ENCODE measurements at regions not wholly inside any gene's neighbourhood (a gene's known extent, or its start where the extent isn't known, plus 50 kb on each side); places are given as distances from the start of the nearest gene placed in this dataset.
"Not testable (repeated sequence)": the region's sequence is repeated elsewhere in the genome, so short reads cannot be mapped to it uniquely, and the experiment has no call there.

- not testable (repeated sequence) for DNase-seq
These were observed 85.1 kb upstream of the MAP4 start for GRCh38 chr3:48101301-48101650.

- DNase-seq = no peak
These were observed 76.1 kb upstream of the MAP4 start for GRCh38 chr3:48092270-48092669.

- no peak for DNase-seq
These were observed 74.1 kb upstream of the MAP4 start for GRCh38 chr3:48090166-48090939.

- peak; percentile 93 to 94 for DNase-seq
These were observed 72.7 kb upstream of the MAP4 start for GRCh38 chr3:48088749-48089466.

- peak; percentile 5 to 6 for DNase-seq
These were observed 72.0 kb upstream of the MAP4 start for GRCh38 chr3:48088056-48088748.

- DNase-seq = no peak
These were observed 70.5 kb upstream of the MAP4 start for GRCh38 chr3:48086705-48087104.

GRCh38 chr3:48084929-48085328 lies 68.7 kb upstream of the MAP4 start:
- no peak for DNase-seq

- DNase-seq = no peak
These were observed 68.0 kb upstream of the MAP4 start for GRCh38 chr3:48084170-48084569.

- DNase-seq = no peak
These were observed 66.5 kb upstream of the MAP4 start for GRCh38 chr3:48082580-48083184.

GRCh38 chr3:48077815-48078214 lies 61.6 kb upstream of the MAP4 start:
- no peak for DNase-seq

GRCh38 chr3:48070030-48070429 lies 53.8 kb upstream of the MAP4 start:
- no peak for DNase-seq

GRCh38 chr3:48069339-48069738 lies 53.1 kb upstream of the MAP4 start:
- DNase-seq = no peak

GRCh38 chr3:48068886-48069285 lies 52.7 kb upstream of the MAP4 start:
- no peak for DNase-seq

GRCh38 chr3:48068320-48068719 lies 52.1 kb upstream of the MAP4 start:
- DNase-seq = not testable (repeated sequence)

- DNase-seq = no peak
These were observed 51.1 kb upstream of the MAP4 start for GRCh38 chr3:48067271-48067670.

All from activated CD4-positive, alpha-beta T cell treated with anti-CD3 and anti-CD28 coated beads for 4 hours (primary cell).